ENCODE measurements at regions not wholly inside any gene's neighbourhood (a gene's known extent, or its start where the extent isn't known, plus 50 kb on each side); places are given as distances from the start of the nearest gene placed in this dataset.
"Not testable (repeated sequence)": the region's sequence is repeated elsewhere in the genome, so short reads cannot be mapped to it uniquely, and the experiment has no call there.

DNA sequence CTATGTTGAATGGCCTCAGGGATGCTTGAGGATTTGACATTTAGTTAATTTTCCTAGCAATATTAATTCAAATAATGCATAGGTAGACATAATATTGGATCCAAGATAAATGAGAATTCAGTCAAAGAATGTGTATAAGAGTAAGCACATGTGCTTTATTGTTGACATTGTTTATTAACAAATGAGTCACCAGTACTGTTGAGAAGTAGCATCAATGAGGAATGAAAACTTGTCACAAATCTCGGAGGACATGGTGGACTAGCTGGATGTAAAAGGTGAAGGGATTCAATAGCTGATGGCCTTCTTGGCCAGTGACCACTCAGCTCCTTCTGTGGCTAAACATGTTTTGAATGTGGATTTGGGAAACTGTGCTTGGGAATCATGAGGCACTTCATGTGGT lies 1137.0 kb downstream of the HACE1 start:
- no peak for DNase-seq

DNA sequence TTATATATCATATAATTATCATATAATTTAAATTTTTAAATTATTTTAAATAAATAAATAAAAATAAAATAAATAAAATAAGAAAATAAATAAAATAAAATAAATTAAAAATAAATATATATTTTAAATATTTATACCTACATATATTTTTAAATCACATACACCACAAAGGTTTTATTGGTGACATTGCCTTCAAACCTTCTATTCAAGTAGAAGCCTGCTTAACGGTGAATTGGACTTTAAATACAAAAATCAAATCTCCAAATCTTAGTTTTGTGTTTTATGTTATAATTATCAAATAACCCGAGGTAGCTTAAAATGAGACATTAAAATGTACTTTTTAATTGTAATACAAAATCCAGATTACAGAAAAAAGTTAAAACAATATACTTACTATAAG lies 1137.8 kb downstream of the HACE1 start:
- DNase-seq = no peak

DNA sequence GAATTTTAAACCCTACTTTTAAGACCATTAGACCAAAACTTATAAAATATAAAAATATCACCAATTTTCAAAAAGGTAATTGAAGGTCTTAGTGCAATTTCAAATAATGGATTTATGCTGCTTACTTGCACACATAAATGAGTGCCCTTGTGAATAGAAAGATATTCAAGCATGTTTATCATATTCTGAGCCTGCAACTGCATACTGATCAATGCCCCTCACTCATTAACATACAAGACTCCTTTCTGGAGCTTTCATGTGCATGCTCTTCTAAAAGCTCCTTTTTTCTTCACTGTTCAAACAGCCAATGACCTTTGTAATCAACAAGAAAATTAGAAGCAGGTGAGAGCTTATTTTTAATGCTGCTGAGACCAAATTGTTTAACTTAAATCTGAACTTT lies 1139.3 kb downstream of the HACE1 start:
- no peak for DNase-seq

DNA sequence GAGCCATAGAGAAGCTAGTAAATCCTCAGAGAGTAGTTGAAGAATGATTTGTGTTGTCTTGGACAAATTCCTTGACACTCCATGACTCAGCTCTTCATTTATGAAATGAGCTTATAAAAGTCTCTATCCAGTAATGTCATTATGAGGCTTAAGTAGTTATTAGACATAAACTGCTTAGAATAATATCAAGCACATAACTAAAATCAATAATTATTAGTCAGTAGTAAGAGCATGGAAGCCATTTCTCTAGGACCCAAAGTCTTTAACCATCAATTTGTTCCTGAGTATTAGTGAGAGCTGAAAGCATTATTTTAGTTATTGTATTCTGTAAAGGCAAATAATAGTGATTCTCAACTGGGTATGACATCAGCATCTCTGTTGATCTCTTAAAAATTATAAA lies 1140.2 kb downstream of the HACE1 start:
- no peak for DNase-seq

DNA sequence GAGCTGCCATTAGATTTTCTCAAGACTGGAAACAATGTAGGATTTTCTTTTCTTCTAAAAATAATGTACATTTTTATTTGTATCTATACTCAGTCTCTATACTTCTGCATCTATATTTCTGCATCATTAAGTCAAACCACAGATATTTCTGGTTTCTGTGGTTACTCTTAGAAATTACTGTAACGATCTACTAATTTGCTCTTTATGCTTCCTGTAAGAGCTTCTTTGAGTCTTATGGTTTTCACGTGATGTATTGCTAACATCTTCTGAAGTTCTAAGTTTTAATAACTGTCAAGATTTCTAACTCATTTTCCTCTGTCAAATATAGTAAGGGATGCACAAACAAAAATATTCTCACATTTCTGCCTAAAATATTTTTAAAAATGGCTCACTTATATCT lies 1144.5 kb downstream of the HACE1 start:
- DNase-seq = no peak

DNA sequence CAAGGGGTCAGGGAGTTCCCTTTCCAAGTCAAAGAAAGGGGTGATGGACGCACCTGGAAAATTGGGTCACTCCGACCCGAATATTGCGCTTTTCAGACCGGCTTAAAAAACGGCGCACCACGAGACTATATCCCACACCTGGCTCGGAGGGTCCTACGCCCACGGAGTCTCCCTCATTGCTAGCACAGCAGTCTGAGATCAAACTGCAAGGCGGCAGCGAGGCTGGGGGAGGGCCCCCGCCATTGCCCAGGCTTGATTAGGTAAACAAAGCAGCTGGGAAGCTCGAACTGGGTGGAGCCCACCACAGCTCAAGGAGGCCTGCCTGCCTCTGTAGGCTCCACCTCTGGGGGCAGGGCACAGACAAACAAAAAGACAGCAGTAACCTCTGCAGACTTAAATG lies 1150.5 kb downstream of the HACE1 start:
- DNase-seq = not testable (repeated sequence)

DNA sequence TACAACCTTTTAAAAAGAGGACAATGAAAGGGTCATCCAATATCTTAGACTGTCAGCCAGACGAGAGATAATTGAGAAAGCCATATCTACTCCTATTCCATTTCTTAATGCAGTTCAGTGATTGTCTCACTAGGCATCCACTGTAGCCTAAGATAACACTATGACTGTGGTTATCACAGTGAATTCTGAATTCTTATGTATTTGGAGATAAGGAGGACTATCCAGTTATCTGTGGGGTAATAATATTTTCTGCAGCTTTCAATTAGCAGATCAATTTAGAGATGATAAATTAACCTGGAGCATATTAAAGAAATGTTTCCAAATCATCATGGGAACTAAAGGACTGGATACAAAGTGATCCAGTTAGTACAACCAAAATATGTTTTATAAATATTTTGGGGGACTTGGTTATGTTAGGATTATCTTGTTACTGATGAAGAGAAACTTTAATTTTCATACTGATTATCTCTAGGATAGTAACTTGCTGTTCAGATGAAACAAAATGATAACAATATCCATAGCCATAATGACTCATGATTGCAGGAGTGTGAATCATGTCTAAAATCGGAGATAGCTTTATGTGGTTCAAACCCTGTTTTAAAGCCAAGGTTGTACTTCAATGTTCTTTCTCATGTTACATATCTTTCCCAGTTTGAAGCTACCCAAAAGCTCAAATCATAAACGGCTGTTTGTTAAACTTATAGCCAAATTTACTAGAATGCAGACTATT lies 1152.0 kb downstream of the HACE1 start:
- DNase-seq = no peak

DNA sequence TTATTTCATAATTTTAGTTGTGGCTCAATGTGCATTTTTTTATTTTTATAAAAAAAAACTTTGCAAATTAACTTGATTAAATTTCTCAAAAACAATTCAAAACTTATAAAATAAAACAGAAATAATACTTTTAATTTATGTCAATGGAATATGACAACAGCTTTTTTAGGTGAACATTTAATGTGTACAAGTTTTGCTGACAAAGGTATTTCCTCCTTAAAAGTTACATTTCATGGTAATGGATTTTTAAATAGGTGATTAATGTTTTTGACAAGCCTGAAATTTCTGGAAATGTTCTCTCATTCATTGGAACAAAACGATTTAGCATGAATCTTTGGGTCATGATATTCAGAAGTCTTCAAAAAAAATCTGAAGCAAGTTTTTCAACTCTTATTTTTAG lies 1160.0 kb downstream of the HACE1 start:
- DNase-seq = no peak

DNA sequence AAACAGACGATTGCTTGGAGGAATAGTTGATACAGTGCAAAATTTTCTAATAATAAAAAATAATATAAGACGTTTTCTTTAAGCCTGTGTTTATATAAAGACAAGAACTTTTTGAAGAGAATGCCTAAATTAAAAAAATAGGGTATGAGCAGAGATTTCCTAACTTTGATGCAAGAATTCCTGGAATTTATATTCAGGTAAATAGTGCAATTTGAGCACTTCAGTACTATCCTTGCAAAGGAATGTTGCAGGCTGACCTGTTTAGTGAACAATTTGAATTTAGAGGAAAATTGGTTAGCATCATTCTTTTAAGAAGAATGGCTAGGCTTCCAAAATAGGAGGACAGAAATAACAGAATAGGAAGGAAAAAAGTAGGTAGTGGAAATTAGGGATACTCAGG lies 1172.3 kb downstream of the HACE1 start:
- DNase-seq = no peak

DNA sequence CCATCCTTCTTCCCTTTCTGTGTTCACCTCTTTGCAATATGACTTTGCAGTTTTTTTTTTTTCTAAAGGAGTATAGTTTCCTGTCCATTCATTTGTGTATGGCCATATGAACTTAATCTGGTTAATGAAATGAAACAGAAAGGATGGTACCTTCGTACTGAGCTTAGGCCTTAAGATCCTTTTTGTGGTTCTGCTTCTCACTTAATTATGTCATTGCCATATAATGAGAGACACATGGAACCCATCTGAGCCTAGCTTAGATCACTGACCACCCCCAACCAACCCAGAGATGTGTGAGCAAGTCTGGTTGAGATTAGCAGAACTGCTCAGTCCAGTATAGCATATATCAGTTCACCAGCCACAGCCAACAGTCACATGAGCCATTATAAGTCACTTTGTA lies 1179.6 kb downstream of the HACE1 start:
- no peak for DNase-seq

DNA sequence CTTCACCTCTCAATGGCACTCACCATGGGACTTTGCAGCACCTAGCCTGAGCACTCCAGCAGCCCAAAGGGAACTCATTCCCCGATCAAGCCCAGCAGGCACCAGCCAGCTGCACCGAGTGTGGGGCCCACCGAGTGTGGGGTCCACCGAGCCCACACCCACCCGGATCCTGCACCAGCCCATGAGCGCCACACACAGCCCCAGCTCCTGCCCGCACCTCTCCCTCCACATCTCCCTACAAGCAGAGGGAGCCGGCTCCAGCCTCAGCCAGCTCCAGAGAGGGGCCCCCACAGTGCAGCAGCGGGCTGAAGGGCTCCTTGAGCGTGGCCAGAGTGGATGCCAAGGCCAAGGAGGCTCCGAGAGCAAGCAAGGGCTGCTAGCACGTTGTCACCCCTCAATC lies 1182.4 kb downstream of the HACE1 start:
- DNase-seq = no peak

DNA sequence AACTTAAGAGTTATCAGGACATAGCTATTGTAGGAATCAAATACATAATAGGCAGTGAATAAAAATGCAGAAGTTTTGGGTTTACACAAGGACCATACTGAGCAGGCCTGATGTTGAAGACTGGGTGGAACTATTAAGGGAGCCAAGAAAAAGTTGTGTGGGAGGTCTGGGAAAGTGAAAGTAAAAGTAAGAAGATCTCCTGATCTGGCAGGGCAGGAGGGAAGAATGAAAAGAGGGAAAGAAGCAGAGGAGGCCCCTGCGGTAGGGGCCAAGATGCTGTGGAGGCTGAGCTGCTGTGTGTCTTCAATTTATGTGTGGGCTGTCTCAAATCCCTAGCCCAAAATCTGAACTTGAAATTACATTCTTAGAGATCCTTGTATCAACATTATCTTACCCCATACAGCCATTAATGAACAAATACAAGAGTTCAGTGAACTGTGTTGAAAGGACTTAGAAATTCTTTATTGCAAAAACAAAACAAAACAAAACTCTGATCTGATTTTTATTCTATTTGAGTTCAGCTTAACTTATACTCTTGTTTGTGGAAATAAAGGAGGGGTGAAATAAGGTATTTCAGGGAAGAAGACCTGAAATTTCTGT lies 1183.8 kb downstream of the HACE1 start:
- no peak for DNase-seq

DNA sequence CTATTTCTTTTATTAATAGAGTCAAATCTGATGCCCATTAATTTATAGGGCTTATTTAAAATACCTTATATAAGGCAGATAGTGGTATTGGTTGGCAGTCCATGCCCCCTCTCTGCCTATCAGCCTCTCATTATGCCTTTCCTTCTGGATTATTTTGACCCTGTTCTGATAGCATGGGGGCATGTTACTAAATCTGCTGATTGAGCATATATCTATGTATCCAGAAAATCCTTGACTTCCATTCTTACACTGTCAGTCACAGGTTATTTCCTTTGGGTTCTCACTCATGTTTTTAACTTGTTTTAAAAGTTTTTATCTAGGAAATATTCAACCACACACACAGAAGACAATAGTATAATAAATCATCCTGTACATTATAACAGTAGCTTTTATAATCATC lies 1184.9 kb downstream of the HACE1 start:
- DNase-seq = no peak

DNA sequence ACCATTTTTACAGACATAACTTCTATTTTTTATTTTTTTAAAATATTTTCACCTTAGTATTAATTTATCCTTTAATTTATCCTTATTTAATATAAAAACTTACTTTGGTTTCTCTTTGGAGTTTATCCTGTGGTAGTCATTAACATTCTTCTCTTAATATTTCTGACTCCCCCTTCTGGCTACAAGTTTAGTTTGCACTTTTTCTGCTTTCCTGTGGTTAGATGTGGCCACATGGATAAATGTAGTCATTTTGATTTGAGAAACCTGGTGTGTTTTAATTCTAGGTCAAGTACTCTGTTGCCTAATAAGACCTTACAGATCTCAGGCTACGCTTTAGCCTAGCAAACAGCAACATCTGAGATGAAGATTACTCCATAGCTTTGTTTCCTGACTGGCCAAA lies 1187.5 kb downstream of the HACE1 start:
- no peak for DNase-seq

DNA sequence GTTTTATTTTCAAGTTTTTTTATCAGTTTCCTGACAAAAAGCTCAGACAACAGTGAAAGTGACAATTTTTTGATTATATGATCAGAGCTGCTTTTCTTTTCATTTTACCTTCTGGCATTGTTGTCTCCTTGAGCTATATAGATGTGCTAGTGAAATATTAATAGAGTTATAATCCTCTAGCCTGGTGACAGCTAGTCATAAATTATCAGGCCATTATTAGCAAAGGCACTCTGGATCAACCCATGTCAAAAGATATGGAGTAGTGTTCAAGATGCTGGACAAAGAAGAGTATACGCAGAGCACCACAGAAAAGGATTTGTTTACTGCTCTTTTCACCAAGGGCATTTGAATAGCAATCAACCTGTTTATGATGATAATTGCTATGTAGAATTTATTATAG lies 1230.1 kb downstream of the HACE1 start:
- DNase-seq = no peak

DNA sequence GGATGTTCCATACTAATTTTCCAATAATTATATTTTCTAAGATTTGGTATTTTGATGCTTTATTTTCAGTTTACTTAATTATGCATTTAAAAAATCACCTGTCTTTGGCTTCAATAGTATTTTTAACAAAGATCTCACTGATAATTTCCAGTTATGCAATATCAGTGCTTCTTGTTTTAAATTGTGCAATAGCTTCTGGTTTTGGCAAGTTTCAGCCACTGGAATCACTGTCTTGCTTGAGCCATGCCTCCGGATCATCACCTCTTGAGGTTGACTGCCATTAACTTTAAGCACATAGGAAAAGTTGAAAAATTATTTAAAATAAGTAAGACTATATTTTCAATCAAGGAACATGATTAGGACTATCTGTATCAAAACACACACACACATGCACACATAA lies 1242.1 kb downstream of the HACE1 start:
- DNase-seq = peak; percentile 4

DNA sequence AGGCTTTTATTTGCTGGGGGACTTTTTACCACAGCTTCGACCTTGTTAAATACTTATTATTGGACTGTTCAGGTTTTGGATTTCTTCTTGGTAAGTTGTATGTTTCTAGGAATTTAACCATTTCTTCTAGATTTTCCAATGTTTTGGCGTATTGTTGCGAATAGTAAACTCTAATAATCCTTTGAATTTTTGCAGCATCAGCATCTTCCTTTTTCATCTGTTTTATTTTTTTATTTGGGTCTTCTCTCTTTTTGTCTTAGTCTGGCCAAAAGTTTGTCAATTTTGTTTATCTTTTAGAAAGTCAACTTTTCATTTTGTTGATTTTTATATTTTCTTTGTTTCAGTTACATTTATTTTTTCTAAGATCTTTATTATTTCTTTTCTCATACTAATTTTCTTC lies 1272.0 kb downstream of the HACE1 start:
- DNase-seq = no peak

DNA sequence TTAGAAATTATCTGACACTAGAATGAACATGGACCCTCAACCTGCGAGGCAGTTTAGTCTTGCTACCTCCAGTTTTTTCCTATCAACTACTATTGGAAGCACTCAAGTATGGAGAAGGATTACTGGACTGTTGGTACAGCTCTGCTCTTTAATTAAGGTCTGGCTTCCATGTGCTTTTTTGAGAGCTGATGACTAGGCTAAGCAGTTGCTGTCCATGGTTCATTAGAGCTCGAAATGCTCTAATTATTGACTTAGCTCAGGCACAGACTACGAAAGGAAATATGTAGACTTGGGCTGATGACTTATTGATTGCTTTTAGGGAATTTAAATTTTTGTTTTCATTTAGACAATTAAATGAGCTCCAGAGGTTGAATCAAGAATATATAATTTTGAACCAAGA lies 1281.6 kb downstream of the HACE1 start:
- DNase-seq = no peak

DNA sequence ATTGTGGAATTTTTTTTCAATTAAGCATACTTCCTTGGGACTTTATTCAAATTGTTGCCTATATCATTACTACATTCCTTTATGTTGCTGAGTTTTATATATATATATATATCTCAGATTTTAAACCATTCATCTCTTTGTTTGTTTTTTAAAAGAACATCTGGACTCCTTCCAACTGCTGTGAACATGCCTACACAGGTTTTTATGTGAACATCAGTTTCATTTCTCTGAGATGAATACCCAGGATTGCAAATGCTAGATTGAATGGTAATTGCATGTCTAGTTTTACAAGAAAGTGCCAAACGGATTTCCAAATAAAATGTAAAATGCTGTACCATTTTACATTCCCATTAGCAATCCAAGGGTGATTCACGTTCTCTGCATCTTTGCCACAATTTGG lies 1289.3 kb downstream of the HACE1 start:
- DNase-seq = no peak

DNA sequence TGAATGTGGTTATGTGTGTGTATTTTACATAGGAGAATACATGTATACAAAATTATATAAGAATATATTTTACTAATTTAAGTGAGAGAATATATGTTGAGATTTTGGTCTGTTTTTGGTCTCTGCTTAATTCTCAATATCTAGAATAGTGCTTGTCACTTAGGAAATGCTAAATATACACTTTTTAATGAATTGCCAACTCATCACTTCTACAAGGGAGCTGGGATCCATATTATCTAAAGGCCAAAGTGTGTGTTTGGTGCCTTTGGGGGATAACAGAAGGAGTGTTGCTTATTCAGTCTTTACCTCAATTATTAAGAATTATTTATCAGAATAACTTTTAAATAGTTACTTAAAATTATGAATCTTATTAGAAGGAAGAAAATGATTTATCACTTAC lies 1304.8 kb downstream of the HACE1 start:
- DNase-seq = no peak

DNA sequence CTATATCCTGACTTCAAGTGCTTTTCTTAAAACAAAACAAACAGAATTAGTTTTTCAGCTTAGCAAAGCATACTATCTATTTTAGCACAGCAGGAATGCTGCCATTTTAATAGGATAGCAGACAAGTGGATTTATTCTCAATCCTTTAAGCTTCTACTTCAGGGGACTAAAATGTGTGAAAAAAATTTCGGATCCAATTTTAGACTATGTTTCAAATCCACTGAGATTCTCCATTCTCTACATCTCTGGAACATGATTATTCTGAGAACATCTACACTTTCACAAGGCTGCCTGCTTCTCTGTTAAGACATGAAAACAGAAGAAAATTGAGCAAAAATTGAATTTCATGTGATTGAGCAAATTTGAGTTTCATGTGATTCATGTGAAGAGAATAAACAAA lies 1321.3 kb downstream of the HACE1 start:
- DNase-seq = no peak

DNA sequence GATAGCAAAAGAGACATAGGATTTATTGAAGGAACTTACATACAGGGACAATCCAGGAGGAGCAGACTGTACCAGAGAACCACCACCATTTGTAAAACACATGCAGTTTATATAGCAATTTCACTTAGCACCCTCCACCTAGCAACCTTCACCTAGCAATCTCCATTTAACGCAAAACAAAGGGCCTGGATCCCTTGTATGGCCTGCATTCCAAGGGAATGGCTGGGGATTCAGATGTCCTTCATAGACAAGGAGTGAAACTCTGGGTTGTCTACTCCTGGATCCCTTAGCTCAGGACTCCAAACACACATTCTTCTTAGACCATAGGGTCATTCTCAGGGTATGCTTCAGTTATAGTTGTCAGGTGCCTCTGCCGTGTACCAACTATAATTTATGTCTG lies 1324.9 kb downstream of the HACE1 start:
- DNase-seq = no peak

DNA sequence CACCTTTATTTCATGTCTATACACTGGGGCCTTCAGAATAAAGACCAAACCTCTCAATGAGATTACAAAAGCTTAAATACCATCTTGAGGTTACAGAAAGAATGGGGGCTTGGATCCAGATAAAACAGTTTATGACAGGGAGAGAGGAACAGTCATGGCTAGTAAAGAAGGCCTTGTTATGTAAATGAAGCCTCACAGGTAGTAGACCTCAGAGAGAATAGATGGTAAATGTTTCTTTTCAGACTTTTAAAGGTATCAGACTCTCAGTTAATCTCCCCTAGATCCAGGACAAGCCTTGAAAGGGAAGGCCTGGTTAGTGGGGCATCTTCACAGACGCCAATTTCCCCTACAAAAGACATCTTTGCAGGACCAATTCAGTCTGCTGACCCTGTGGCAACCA lies 1325.6 kb downstream of the HACE1 start:
- DNase-seq = no peak

DNA sequence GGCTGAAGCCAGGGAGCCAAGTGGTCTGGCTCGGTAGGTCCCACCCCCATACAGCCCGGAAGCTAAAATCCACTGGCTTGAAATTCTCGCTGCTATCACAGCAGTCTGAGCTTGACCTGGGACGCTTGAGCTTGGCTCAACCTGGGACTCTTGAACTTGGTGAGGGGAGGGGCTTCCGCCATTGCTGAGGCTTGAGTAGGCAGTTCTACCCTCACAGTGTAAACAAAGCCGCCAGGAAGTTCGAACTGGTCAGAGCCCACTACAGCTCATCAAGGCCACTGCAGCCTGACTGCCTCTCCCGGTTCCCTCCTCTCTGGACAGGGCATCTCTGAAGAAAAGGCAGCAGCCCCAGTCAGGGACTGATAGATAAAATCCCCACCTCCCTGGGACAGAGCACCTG lies 1337.7 kb downstream of the HACE1 start:
- DNase-seq = no peak

DNA sequence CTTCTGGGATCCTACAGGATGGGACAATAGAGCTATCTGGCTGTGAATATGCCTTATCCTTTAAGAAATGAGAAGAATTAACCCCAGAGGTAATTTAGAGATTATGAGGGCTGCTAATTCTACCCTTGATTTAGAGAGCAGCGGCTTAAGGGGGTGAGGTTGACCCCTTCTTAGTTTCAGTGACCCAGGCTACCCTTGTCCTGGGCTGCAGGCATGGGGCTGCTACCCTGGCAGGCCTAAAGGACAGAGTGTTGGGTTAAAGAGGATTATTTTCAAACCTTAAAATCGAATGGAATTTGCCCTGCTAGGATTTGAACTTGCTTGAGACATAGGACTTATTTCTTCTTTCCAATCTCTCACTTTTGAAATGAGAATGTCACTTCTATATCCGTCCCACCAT lies 1343.4 kb downstream of the HACE1 start:
- no peak for DNase-seq

Measured in MV-4-11 (cell line).